Activated CD8-positive, alpha-beta T cell treated with anti-CD3 and anti-CD28 coated beads for 36 hours (primary cell): ENCODE measurements at regions not wholly inside any gene's neighbourhood (a gene's known extent, or its start where the extent isn't known, plus 50 kb on each side); places are given as distances from the start of the nearest gene placed in this dataset.

Source experiments
- ATAC-seq: fragments of 200-7000 bp; cut with Tn5 transposase; one replicate; pipeline ENCODE4 v1.10.0; 2021; ENCODE audit warnings: mild to moderate bottlenecking, moderate library complexity
- CTCF ChIA-PET: fragments of 350-600 bp; sonication (Branson Sonifier 250); formaldehyde crosslinking; loops from one replicate; lab custom pipeline; 2021; ENCODE audit warnings: antibody characterized with exemption; lab: Charles Lee
- POLR2A ChIA-PET: fragments of 350-600 bp; sonication (Branson Sonifier 250); formaldehyde crosslinking; loops from one replicate; lab custom pipeline; 2021; ENCODE audit warnings: antibody characterized with exemption; lab: Charles Lee
- DNase-seq: peaks from one replicate; pipeline ENCODE4 v3.0.0-alpha.2; 2020
- H3K27ac Mint-ChIP-seq: one replicate; pipeline ENCODE4 v1.8.0; 2021; ENCODE audit warnings: mild to moderate bottlenecking, mixed read lengths
- H3K27me3 Mint-ChIP-seq: one replicate; pipeline ENCODE4 v1.8.0; 2021; ENCODE audit warnings: mixed read lengths
- H3K36me3 Mint-ChIP-seq: one replicate; pipeline ENCODE4 v1.8.0; 2021; ENCODE audit warnings: low read depth, mixed read lengths
- H3K4me1 Mint-ChIP-seq: one replicate; pipeline ENCODE4 v1.8.0; 2021; ENCODE audit warnings: low read depth, mixed read lengths
- H3K4me3 Mint-ChIP-seq: one replicate; pipeline ENCODE4 v1.8.0; 2021; ENCODE audit warnings: mild to moderate bottlenecking, moderate library complexity, mixed read lengths
- H3K9me3 Mint-ChIP-seq: one replicate; pipeline ENCODE4 v1.8.0; 2021; ENCODE audit warnings: mixed read lengths
- intact Hi-C: fragments of 100-400 bp; cut with micrococcal nuclease; formaldehyde crosslinking; loops from one replicate; pipeline ENCODE4 v1.10.0; 2022
- TF ChIP-seq, protein P1 (sequence below): fragments of 200-600 bp; IDR thresholded peaks from one replicate; pipeline ENCODE4 v1.8.0; 2022; ENCODE audit warnings: antibody characterized with exemption, mild to moderate bottlenecking

DNA sequence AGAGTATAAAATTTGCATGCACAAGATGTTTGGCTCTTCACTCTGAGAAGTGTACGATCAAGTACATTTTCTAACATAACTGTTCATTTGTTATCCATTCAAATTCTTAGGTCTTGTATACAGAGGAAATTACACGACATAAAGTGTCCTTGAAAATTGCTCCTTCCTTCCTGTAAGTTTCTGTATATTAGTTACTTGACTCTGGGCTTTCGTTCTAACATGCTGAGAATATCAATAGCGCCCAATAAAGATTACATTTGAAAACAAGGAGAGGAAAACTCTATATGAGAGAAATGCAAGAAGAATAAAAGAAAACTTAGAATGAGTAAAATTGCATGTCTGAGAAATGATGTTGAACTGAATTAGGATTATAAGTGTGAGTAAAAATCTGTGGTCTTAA, 722.5 kb upstream of the CADM2 start:
- ATAC-seq (no peak), DNase-seq (no peak)
- TF ChIP-seq, protein P1, sequence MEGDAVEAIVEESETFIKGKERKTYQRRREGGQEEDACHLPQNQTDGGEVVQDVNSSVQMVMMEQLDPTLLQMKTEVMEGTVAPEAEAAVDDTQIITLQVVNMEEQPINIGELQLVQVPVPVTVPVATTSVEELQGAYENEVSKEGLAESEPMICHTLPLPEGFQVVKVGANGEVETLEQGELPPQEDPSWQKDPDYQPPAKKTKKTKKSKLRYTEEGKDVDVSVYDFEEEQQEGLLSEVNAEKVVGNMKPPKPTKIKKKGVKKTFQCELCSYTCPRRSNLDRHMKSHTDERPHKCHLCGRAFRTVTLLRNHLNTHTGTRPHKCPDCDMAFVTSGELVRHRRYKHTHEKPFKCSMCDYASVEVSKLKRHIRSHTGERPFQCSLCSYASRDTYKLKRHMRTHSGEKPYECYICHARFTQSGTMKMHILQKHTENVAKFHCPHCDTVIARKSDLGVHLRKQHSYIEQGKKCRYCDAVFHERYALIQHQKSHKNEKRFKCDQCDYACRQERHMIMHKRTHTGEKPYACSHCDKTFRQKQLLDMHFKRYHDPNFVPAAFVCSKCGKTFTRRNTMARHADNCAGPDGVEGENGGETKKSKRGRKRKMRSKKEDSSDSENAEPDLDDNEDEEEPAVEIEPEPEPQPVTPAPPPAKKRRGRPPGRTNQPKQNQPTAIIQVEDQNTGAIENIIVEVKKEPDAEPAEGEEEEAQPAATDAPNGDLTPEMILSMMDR = no peak
- POLR2A ChIA-PET = no interaction called here
- Mint-ChIP-seq H3K27ac (no peak overlapping the region), H3K27me3 (no peaks in the 10 kb centered on the region), H3K4me1 (no peaks in the 10 kb centered on the region), H3K36me3 (no peaks in the 10 kb centered on the region), H3K4me3 (no peak overlapping the region), H3K9me3 (peaks cover 12% of the 10 kb centered on the region)
- CTCF ChIA-PET = no interaction called here
- intact Hi-C loops = no loop called here

DNA sequence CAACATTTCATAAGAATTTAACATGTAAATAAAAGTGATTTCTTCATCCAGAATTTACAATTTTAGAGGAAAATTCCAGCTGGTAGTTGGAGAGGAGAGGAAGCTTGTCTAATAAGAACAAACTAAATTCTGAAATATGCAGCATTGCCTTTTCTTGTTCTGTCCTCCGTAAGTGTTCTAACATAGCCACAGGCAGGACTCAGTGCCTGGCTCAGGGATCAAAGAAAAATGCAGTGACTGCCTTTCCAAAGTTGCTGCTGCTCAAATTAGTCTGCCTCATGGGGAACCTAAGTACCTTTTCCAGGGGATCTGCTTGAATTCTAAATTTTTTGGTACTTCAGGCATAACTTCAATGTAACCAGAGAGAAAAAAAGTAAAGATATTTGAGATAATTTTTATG, 713.0 kb upstream of the CADM2 start:
- ChIA-PET POLR2A (no interaction called here), CTCF (no interaction called here)
- H3K27me3 Mint-ChIP-seq = no peaks in the 10 kb centered on the region
- no peaks in the 10 kb centered on the region for H3K4me1 Mint-ChIP-seq
- DNase-seq (no peak), ATAC-seq (no peak)
- H3K27ac Mint-ChIP-seq = no peak overlapping the region
- intact Hi-C loops = no loop called here
- peaks cover 16% of the 10 kb centered on the region for H3K9me3 Mint-ChIP-seq
- H3K36me3 Mint-ChIP-seq = no peaks in the 10 kb centered on the region
- TF ChIP-seq, protein P1 = no peak
- H3K4me3 Mint-ChIP-seq = no peak overlapping the region

DNA sequence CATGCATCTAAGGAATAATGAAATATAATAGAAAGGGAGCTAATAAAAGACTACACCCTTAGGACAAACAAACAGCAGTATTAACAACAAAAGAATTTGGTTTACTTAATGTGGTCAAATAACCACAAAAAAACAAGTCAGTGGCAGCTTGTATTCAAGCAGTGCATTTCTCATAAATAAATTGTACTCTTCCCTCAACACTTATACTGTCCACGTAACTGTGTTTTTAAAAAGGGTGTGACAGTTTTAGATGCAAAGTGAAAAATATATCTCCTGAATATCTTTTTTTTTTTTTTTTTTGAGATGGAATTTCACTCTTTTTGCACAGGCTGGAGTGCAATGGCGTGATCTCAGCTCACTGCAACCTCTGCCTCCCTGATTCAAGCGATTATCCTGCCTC, 698.2 kb upstream of the CADM2 start:
- ChIA-PET CTCF (no interaction called here), POLR2A (no interaction called here)
- Mint-ChIP-seq H3K36me3 (no peaks in the 10 kb centered on the region), H3K4me1 (no peaks in the 10 kb centered on the region), H3K27me3 (no peaks in the 10 kb centered on the region), H3K27ac (no peak overlapping the region), H3K9me3 (peaks cover 4% of the 10 kb centered on the region), H3K4me3 (no peak overlapping the region)
- intact Hi-C loops = no loop called here
- DNase-seq (no peak), ATAC-seq (no peak)
- TF ChIP-seq, protein P1 = no peak

DNA sequence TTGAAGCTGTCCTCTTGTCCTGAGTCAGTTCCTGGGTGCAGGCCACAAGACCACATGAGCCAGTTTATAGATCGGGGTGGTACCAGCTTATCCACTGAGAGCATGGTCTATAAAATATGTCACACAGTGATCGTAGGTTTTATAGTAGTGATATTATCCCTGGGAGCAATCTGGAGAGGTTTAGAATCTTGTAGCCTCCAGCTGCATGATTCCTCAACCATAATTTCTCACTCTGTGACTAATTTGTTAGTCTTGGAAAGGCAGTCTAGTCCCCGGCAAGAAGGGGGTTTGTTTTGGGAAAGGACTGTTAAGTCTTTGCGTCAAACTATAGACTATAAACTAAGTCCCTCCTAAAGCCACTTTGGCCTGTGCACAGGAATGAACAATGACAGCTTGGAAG, 693.0 kb upstream of the CADM2 start:
- TF ChIP-seq, protein P1 = no peak
- H3K9me3 Mint-ChIP-seq = peaks cover 12% of the 10 kb centered on the region
- POLR2A ChIA-PET = no interaction called here
- intact Hi-C loops = no loop called here
- no peaks in the 10 kb centered on the region for H3K4me1 Mint-ChIP-seq
- no peak overlapping the region for H3K27ac Mint-ChIP-seq
- ATAC-seq (no peak), DNase-seq (no peak)
- no peaks in the 10 kb centered on the region for H3K36me3 Mint-ChIP-seq
- no peaks in the 10 kb centered on the region for H3K27me3 Mint-ChIP-seq
- H3K4me3 Mint-ChIP-seq = no peak overlapping the region
- CTCF ChIA-PET = no interaction called here

DNA sequence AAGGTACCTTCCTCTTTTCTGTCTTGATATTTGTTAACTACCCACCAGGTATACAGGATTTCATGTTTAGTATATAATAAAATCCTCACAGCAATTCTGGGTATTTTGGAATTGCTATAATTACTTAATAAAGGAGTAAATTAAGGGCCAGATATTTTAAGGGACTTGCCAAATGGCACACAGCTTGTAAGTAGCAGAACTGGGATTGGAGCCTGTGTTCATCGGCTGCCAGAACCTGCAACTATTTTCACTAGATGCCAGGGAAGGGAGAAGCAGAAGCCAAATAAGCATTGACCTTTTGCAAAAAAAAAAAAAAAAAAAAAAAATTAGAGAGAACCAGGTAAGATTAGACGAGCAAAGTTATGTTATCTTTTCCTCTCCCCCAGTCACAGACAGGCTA, 683.3 kb upstream of the CADM2 start:
- DNase-seq (no peak), ATAC-seq (no peak)
- no peak overlapping the region for H3K4me3 Mint-ChIP-seq
- H3K9me3 Mint-ChIP-seq = peaks cover 8% of the 10 kb centered on the region
- H3K36me3 Mint-ChIP-seq = no peaks in the 10 kb centered on the region
- TF ChIP-seq, protein P1 = no peak
- H3K27me3 Mint-ChIP-seq = no peaks in the 10 kb centered on the region
- CTCF ChIA-PET = no interaction called here
- POLR2A ChIA-PET = no interaction called here
- no peaks in the 10 kb centered on the region for H3K4me1 Mint-ChIP-seq
- intact Hi-C loops = no loop called here
- no peak overlapping the region for H3K27ac Mint-ChIP-seq
